ENCODE measurements at regions not wholly inside any gene's neighbourhood (a gene's known extent, or its start where the extent isn't known, plus 50 kb on each side); places are given as distances from the start of the nearest gene placed in this dataset.
"Not testable (repeated sequence)": the region's sequence is repeated elsewhere in the genome, so short reads cannot be mapped to it uniquely, and the experiment has no call there.

- no peak for DNase-seq
Observed at GRCh38 chr2:147348931-147349555, 495.8 kb upstream of the ACVR2A start.

DNA sequence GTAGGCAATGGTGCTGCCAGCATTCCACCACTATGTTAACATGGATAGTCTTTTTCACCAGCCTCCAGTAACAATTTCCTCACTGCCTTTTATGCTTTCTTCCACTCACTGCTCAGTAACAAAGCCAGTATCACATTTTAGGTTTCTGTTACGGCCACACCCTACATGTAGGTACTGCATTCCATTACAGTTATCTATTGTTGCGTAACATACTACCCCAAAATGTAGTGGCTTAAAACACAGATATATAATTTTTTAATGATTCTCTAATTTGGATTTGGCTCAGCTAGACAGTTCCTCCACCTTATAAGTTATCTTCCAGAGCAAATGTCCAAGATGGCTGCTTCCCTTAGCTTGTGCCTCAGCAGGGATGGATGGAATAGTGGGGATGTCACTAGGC lies 498.7 kb upstream of the ACVR2A start:
- no peak for DNase-seq

DNA sequence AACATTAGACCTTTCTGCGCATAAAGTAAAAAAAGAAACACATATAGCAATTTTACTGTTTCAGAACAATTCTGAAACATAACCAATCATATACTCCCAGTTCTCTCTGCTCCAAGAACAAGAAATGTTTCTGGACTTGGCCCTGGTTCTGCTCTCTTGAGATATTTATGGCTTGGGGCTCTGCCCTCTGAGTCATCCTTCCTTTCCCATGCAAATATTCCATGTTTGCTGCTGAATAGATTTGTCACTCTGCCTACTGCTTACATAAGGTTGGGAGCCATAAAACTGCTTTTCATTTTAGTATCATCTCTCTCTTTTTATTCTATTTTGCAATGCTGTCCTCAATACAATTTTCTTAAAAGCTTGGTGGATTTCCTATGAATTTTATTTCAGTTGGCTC lies 499.6 kb upstream of the ACVR2A start:
- no peak for DNase-seq

- no peak for DNase-seq
Observed at GRCh38 chr2:147342329-147342728, 502.5 kb upstream of the ACVR2A start.

DNA sequence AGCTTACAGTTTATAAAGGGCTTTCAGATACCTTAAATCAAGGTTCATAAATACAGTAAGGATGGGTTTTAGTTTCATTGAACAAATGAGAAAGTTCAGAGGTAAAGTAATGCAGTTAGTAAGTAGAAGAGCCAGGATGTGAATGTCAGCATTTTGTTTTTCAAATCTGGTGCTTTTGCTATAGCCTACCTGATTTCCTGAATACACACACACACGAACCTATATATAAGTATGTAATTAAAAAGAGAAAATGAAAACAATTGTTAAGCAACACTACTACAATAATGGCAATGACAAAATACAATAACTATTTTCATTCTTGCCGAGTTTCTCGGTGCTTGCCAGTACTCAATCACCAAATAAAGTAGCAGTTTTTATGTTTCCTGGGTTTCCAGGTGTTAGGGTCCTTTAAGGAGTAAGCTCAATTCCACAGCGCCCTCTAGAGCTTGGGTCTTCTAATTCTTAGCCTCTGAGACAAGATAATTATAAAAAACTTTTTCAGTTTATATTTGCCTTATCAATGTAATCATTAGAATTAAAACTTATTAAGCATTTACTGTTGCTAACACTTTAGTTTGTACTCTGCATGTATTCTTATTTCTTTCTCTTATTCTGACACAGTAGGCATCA lies 512.9 kb upstream of the ACVR2A start:
- DNase-seq: no peak

GRCh38 chr2:147330925-147331324 lies 513.9 kb upstream of the ACVR2A start:
- DNase-seq: no peak

DNA sequence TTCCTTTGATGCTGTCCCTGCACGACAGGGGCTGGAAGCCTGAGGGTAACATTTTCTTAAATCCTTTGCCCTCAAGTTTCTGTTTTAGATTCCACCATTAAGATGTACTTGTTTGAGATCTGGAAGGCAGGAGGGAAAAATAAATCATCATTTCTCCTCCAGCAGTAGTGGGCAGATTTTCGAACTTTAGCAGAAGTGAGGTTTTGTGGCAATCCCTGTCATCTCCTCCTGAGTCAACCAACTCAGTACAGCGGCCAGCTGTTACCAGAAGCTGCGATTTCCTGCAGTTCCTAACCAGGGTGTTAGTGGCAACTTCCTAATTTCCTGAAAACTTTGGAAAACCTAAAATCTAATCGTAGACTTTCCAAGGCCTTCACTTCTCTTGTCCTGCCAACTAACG lies 517.2 kb upstream of the ACVR2A start:
- no peak for DNase-seq

- DNase-seq: no peak
Observed at GRCh38 chr2:147325990-147326389, 518.8 kb upstream of the ACVR2A start.

- no peak for DNase-seq
Observed at GRCh38 chr2:147320146-147320545, 524.7 kb upstream of the ACVR2A start.

DNA sequence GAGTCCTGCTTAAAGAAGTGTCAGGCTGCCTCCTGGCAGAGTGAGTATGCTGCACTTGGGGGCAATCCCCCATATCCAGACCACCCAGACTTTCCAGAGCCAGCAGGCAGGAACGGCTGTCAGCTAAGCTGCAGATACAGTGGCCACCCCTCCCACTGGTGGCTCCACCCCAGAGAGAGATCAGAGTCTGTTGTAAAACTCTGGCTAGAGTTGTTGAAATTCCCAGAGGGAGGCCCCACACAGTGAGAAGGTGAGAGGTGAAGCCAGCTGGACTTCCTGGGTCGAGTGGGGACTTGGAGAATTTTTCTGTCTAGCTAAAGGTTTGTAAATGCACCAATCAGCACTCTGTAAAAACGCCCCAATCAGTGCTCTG lies 533.8 kb upstream of the ACVR2A start:
- no peak for DNase-seq

DNA sequence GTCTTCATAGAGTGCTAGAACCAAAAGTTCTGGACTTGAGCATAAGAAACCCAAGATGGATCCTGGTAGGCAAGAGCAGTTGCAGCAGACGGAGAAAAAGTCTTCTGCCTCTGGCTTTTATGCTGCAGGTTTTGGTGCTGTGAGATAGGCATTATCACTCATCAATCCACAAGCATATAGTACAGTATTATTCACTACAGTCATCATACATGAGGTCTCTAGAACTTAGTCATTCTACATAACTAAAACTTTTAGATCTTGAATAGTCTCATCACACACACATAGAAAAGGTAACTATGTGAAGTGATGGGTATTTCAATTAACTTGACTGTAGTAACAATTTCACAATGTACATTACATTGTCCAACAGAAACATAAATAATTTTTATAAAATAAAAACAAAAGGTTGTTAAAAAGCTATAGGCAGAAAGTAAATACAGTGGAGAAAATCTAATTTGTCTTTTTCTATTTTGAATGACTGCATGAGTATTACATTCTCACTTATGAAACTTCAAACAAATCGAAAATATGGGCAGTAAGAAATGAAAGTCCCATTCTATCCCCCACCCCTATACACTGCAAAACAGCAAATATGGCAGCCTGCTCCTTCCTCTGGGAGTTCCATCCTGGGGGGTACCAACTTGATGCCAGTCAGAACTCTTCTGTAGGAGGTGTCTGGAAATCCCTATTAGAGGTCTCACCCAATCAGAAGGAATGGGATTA lies 534.3 kb upstream of the ACVR2A start:
- DNase-seq: no peak

DNA sequence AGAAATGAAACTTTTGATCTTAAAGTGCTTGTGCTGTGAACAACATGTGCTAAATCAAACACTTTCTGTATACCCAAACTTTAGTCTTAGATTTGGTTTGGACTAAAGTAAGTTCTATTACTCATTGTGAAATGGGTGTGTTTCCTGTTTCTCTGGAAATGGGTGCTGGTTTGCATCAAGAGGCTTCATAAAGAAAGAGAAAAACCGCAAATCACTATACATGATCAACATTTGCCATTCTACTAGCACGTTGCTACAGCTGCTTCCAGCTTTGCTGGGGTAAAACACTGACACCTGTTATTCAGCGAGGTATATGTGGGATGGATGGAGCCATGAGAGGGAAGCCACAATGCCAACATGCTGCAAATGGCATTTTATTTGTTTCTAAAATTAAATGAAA lies 547.0 kb upstream of the ACVR2A start:
- DNase-seq: no peak

- DNase-seq: no peak
Observed at GRCh38 chr2:147294825-147295392, 549.9 kb upstream of the ACVR2A start.

DNA sequence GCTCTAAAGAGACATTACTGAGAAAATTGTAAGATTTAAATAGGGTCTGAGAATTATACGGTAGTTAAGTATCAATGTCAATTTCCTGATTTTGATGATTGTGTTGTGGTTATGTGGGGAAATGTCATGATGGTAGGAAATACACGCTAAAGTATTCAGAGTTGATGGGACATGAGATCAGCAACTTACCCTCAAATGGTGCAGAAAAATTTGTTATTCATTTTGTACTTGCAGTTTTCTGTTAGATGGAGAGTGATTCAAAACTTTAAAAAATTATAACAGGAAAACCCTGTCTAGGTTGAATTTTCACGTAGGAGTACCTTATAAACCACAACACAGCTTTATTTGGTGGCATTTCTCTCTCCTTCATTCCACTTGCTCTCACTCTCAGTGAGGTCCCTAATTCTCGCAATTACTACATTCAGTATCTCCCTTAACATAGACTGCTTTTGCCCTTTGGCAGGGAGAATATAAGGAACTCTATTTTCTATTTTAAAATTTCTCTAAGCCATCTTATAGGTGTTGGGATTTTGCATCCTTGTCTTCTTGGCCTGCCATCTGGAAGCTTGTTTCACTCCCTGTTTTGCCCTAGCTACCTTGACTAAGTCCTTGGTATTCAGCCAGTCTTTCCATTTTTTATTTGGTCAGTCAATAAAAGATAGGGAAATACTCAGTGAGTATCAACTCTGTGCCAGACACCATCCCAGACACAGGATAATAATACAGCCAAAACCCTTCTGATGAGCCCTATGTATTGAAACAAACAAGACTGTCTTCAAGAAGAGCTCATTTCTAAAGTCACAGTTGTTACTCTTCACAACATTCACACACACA lies 550.6 kb upstream of the ACVR2A start:
- no peak for DNase-seq

DNA sequence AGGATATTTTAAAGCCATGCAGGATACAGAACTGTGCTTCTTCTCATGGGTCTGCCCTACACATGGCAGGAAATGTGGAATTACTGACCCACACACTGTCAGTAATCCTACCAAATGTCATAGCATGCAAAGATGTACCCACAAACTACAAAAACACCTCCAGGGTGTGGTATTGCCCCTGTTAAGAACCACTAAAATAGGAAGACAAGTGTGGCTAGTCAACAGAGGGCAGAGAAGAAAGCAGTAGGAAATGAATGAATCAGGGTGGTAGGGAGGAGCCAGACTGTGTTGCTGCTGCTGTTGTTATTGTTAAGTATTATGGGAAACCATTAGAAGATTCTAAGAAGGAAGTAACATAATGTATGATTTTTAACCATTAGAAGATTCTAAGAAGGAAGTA lies 556.7 kb upstream of the ACVR2A start:
- no peak for DNase-seq

- peak; percentile 58 for DNase-seq
Observed at GRCh38 chr2:147275943-147276342, 568.9 kb upstream of the ACVR2A start.

- DNase-seq: no peak
Observed at GRCh38 chr2:147273628-147274027, 571.2 kb upstream of the ACVR2A start.

DNA sequence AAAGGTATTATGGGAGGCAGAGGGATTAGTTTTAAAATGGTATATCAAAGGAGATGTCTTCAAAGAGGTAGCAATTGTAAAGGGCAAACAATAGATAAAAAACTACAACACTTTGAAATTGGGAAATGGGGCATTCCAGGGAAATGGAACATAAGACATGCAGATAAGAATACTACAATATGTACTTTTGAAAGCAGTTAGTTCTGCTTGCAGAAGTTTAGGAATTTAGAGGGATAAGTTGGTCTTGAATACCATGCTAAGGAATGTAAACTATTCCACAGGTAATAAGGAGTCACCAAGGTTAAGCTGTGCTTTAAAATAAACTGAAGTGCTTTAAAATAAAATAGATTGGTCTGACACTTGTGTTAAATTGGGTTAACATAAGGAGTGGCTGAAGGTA lies 571.7 kb upstream of the ACVR2A start:
- DNase-seq: no peak

DNA sequence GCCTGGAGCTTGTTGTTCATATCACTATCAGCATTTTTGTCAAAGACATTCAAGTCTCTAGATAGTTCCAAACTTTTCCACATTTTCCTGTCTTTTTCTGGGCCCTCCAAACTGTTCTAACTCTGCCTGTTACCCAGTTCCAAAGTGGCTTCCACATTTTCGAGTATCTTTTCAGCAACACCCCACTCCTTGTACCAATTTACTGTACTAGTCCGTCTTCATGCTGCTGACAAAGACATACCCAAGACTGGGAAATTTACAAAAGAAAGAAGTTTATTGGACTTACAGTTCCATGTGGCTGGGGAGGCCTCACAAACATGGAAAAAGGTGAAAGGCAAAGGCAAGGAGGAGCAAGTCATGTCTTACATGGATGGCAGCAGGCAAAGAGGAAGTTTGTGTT lies 575.2 kb upstream of the ACVR2A start:
- not testable (repeated sequence) for DNase-seq

DNA sequence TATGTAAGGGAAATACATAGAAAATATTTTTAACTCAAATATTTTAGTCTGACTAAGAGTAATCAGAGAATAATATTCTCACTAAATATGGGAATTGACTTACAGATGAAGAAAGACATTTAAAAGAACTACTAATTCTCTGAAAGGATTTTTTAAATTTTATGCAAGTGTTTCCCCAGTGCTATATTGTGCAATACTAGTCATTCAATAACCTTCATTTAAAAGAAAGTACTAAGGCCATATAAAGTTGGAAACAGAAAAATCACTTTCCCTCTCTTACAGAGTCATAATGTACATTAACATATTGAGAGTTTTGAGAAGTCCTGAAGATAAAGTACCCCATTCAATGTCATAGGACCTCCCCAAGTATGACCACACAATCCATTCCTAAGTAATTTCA lies 584.6 kb upstream of the ACVR2A start:
- no peak for DNase-seq

GRCh38 chr2:147255812-147256211 lies 589.0 kb upstream of the ACVR2A start:
- DNase-seq: no peak

DNA sequence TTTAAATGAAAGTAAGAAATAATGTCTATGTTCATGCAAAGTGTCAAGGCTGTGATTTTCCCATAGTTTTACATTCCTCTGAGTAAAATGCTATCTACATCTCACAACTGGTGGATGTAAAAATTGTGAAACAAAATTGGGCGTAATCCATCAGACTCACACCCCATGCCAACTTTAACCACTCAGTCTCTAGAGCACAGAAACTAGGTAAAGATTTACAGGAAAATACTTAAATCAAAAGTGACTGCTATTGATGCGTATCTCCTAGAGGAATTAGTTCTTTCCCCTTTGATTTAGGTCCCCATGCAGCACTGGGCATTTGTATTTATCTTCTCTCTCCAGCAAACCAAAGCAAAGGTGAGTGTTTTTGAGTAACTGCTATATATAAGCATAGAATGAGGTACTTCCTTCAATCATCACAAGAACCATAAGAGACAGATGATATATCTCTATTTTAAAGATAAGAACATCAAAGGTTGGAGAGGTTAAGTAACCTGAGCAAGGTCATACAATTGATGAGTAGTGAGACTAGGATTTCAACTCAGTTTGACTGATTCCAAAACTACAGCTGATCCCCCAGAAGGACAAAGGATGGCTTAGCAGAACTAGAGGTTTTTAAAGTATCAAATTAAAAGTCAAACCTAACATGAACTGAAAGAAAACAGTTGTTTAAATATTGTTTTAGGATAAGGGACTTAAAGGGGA lies 594.0 kb upstream of the ACVR2A start:
- no peak for DNase-seq

DNA sequence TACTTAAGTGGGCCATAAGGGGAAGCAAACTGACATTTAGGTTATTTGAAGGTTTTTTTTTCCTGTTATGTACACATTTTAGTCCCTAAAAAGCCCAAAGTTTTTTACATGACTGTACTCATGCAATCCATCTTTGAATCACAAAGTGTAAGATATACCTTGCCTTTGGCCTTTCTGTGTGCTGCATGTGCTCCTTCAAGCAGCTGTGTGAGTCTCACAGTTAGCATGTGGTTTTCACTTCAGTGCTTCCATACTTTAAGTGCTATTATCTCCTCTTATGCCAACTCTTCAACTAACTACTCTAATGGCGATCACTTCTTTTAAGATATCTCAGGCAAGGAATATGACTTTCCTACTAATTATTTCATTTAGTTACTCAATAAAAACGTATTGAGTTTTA lies 597.1 kb upstream of the ACVR2A start:
- DNase-seq: no peak

Data from islet precursor cell (in vitro differentiated cells).